GM19043 (cell line): ENCODE measurements at regions not wholly inside any gene's neighbourhood (a gene's known extent, or its start where the extent isn't known, plus 50 kb on each side); places are given as distances from the start of the nearest gene placed in this dataset.

Experiments used
- ATAC-seq: cut with Tn5 transposase; IDR thresholded peaks from one replicate; pipeline ENCODE4 v1.9.1; 2021; ENCODE audit warnings: low read depth; ENCODE audit not compliant: unreplicated experiment

DNA sequence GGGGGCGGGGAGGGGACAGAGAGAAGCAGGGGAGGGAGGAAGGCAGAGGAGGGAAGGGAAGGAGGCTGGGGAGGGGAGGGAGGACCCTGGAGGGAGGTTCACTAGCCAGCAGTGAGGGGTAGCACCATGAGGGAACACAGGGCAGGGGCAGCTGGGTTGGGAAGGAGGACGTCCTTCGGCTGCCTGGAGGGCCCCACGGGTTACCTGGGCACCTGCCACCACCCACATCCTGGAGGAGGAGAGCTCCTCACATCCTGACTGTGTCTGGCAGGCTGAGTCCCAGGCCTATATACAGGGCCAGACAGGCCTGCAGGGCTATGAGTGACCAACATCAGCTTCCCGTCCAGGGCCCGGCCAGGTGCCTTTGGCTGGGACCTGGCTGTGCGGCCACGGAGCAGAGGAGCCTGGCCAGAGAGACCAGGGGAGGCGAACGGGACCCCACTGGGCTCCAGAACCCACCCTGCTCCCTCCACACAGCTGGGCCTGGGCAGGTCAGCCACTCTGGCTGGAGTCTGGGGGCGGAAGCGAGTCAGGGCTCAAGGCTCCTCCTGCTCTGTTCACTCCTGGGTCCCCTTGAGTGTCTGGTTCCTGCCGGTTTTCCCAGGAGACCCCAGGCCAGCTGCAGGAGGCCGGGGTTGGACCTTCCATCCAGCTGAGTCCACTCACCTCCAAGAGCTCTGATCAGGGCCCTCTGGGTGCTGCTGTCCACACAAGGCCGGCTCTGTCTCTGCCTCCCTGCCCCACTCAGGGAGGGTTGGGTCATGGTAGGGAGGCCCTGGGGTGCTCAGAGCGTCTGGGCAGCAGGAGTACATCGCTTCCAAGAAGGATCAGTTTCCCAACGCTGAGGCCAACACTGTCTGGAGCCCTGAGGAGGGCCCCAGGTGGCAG is 677.7 kb downstream of the BRD1 start:
- no peak for ATAC-seq

- ATAC-seq = no peak
These were observed 678.7 kb downstream of the BRD1 start for GRCh38 chr22:49148895-49149418.

- no peak for ATAC-seq
These were observed 680.0 kb downstream of the BRD1 start for GRCh38 chr22:49147617-49148175.

- no peak for ATAC-seq
These were observed 680.5 kb downstream of the BRD1 start for GRCh38 chr22:49147171-49147570.

DNA sequence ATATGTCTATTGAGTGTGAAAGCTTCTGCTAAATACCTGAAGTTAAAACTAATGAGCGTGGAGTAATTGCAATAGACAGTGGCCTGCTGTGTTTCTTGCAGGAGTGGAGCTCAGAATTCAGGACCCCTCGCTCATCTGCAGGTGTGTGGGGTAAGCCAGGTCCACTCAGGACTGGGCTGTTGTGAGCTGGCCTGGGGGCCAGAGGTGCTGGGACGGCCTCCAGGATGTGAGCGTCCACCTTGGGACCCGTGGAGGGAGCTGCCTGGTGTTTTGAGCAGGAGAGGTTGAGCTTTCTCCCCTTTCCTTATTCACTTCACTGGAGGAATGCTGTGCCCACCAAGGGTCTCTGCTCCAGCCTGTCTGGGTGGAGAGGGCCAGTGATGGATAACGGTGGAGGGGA is 681.2 kb downstream of the BRD1 start:
- no peak for ATAC-seq

DNA sequence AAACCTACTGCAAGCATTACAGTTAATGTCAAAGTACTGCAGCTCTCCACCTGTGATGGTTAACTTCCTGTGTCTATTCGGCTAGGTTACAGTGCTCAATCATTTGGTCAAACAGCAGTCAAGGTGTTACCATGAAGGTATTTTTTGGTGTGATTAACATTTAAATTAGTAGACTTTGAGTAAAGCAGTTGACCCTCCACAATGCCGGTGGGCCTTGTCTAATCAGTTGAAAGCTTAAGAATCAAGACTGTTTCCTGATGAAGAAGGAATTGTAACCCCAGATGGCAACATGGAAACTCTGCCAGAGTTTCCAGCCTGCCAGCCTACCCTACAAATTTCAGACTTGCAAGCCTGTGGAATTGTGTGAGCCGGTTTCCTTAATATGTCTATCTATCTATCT is 683.9 kb downstream of the BRD1 start:
- ATAC-seq = no peak

GRCh38 chr22:49142891-49143290 is 684.8 kb downstream of the BRD1 start:
- ATAC-seq = no peak

- no peak for ATAC-seq
These were observed 685.4 kb downstream of the BRD1 start for GRCh38 chr22:49142296-49142695.

GRCh38 chr22:49141761-49142160 is 685.9 kb downstream of the BRD1 start:
- ATAC-seq = no peak

DNA sequence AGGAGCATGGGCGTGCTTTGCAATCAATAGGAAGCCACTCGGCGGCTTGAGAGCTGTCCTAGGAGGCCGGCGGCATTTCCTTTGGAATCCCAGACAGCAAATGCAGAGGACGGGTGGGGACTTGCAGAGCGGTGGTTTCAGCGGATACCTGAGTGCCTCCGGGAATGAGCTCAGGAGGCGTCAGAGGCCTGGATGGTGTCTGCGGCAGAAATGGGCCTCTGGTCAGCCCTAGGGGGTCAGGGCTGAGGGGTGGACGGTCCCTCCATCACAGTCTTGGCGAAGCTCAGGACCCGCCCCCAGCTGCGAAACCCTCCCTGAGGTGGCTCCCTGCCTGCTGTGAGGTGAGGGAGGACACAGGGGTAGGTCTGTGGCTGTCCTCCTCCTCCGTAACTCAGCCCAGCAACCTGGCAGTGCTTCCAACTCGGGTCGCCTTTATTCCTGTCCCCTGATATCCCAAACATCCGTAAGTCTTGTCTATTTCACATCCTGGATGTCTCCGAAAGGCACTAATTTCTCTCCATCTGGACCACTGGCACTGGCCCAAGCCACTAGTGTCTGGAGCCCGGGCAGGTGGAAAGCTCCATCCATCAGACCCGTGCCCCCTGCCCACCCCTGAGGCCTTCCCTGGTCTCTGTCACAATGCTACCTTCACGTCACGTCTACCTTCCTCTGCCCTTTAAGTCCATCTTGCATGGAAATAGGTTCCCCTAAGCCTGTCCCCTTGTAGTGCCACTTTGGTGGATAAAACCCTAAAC is 686.6 kb downstream of the BRD1 start:
- no peak for ATAC-seq

DNA sequence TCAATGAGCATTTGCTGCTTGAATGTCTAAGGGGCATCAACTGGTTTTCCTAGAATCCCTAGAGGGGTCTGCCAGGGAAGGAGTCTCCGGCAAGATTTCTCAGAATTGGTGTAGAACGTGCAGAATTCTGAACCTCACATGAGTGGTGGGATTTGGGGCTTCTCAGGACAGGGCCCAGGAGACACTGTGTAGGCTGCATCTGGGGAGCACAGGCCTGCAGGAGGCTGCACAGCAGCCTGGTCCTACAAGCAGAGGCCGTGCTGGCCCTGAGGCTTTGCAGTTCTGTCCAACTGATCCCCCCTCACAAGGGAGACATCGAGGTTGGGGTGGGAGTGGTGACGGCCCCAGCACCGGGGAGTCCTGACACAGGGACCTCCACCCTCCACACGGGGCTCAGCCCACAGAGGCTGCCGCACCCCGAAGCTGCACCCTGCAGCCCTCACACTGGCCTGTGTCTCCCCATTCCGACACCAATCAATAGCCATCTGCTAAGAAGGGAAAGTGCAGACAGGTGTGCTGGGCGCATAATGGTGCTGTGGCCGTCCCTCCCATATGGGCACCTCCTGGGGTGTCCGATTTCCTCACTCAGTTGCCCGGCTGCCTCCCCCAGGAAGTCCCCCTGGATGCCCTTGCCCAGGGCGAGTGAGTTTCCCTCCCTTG is 688.1 kb downstream of the BRD1 start:
- no peak for ATAC-seq

DNA sequence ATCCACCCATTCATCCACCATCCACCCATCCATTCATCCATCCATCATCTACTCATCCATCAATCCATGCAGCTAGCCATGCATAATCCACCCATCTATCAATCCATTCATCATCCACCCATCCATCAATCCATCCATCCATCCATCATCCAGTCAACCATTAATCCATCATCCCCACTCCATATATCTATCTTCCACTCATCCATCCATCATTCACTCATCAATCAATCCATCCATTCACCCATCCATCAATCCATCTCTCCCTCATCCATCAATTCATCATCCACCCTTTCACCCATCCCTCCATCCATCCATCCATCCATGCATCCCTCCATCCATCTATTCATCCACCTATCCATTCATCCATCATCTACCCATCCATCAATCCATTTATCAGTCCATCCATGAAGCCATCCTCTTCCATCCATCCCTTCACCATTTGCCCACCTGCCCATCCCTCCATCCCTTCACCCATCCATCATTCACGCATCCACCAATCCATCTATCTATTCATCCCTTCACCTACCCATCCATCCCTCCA is 689.4 kb downstream of the BRD1 start:
- ATAC-seq = no peak

DNA sequence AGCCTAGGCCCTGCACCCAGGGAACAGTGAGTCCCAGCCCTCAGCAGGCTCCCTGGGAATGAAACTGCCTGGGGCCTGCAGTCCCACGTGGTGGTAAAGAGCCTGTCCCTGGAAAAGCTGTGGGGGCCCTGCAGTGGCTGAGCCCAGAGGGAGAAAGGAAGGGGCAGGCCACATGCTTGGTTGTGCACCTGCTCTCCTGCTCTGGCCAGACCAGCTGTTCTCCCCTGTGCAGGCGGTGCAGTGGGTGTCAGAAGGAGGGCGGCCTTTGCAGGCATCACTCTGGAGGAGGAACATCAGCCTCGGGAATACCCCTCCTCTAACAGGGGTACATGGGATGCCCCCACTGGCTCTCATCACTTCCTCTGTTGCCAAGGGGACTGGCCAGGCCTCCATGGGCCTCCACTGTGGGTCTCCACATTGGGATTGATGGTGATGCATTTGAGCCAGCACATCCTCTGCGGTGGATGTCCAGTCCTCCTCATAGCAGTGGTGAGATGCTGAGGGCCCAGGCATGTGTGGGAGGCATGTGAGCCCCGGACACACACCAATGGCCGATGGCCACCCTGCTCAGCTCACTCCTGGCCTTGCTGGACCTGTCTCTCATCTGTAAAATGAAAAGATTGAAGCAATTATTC is 690.4 kb downstream of the BRD1 start:
- no peak for ATAC-seq

- ATAC-seq = no peak
These were observed 690.9 kb downstream of the BRD1 start for GRCh38 chr22:49136816-49137180.

- no peak for ATAC-seq
These were observed 691.4 kb downstream of the BRD1 start for GRCh38 chr22:49136041-49136815.

- ATAC-seq = no peak
These were observed 693.6 kb downstream of the BRD1 start for GRCh38 chr22:49134076-49134475.

DNA sequence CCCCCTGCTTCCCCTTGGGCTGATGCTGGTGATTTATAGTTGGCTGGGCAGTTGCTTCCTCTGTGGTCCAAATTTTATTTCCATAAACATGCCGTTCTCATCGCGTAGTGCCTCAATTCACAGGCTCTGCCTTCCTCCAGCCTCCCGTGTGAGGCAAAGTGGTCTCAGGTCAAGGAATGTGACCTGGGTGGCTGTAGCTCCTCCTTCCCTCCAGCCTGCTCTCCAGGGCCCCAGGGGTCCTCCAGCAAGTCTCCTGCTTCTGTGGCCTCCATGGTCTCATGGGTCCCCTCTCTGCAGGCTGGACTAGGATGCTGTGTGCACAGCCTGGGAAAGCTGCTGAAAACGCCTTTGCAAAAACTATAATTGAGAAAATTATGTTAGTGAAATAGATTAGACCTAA is 694.1 kb downstream of the BRD1 start:
- ATAC-seq = no peak

- no peak for ATAC-seq
These were observed 695.7 kb downstream of the BRD1 start for GRCh38 chr22:49132009-49132408.

GRCh38 chr22:49129736-49130135 is 697.9 kb downstream of the BRD1 start:
- no peak for ATAC-seq
